ENCODE measurements at regions not wholly inside any gene's neighbourhood (a gene's known extent, or its start where the extent isn't known, plus 50 kb on each side); places are given as distances from the start of the nearest gene placed in this dataset.

GRCh38 chr3:132900481-132900880, 137.7 kb upstream of the TMEM108 start:
- no peak for TF ChIP-seq EZH2phosphoT487 (IDR thresholded peaks at IDR 0.05; ENCODE audit: borderline replicate concordance)
- no peak for TF ChIP-seq CTCF (conservative IDR thresholded peaks at IDR 0.05; ENCODE audit: low read length)
